Panc1 (cell line): ENCODE measurements at regions not wholly inside any gene's neighbourhood (a gene's known extent, or its start where the extent isn't known, plus 50 kb on each side); places are given as distances from the start of the nearest gene placed in this dataset.

ENCODE experiments used
- ATAC-seq: fragments of 200-7000 bp; cut with Tn5 transposase; 2 replicates; pipeline ENCODE4 v1.9.1; 2020; ENCODE audit warnings: mild to moderate bottlenecking, moderate library complexity
- BruUV-seq: library from RNA; stranded (reverse); fragments of 400-500 nt; replicated peaks from 2 replicates; lab custom pipeline; 2021; lab: Mats Ljungman, UMichigan
- CTCF ChIA-PET: fragments of 300-600 bp; sonication (Branson Sonifier 250); formaldehyde crosslinking; loops from one replicate; lab custom pipeline; 2022; ENCODE audit warnings: antibody characterized with exemption; lab: Charles Lee
- POLR2A ChIA-PET: fragments of 300-600 bp; sonication (Branson Sonifier 250); formaldehyde crosslinking; loops from one replicate; lab custom pipeline; 2022; ENCODE audit warnings: antibody characterized with exemption; lab: Charles Lee
- DNase-seq: peaks from one replicate; pipeline ENCODE4 v3.0.0-alpha.2; 2010; ENCODE audit warnings: low read depth, low spot score
- H3K27ac ChIP-seq: 2 replicates; pipeline ENCODE4 v1.5.1; 2011; ENCODE audit warnings: mild to moderate bottlenecking, low read length, inconsistent platforms
- H3K27me3 ChIP-seq: fragments of 200-500 bp; sonication (Bioruptor generic); 2 replicates; pipeline ENCODE4 v1.6.0; 2014; ENCODE audit warnings: low read length, inconsistent platforms; ENCODE audit not compliant: control insufficient read depth, insufficient read depth
- H3K36me3 ChIP-seq: fragments of 200-500 bp; sonication (Bioruptor generic); 2 replicates; pipeline ENCODE4 v1.5.1; 2014; ENCODE audit warnings: inconsistent platforms, mild to moderate bottlenecking, low read length, moderate library complexity; ENCODE audit not compliant: control insufficient read depth, insufficient read depth
- H3K4me1 ChIP-seq: 2 replicates; pipeline ENCODE4 v1.5.1; 2011; ENCODE audit warnings: inconsistent platforms, mild to moderate bottlenecking, low read length, moderate library complexity; ENCODE audit not compliant: control insufficient read depth, insufficient read depth
- H3K4me3 ChIP-seq, 2 experiments: 2 replicates each; pipeline ENCODE4 v1.5.1; 2011 to 2012; ENCODE audit warnings: low read depth in 2 of 2, low read length in 2 of 2, mild to moderate bottlenecking in 2 of 2, inconsistent platforms in 1 of 2, moderate library complexity in 1 of 2
- H3K9me3 ChIP-seq: fragments of 200-500 bp; sonication (Bioruptor generic); 2 replicates; pipeline ENCODE4 v1.5.1; 2014; ENCODE audit warnings: low read depth, mild to moderate bottlenecking, inconsistent platforms, low read length, moderate library complexity; ENCODE audit not compliant: control insufficient read depth, insufficient read depth
- POLR2AphosphoS5 ChIP-seq: IDR thresholded peaks from 2 replicates; pipeline ENCODE4 v1.6.1; 2012; ENCODE audit warnings: mild to moderate bottlenecking, low read depth, low read length, moderate library complexity
- REST ChIP-seq, 2 experiments: IDR thresholded peaks; 2 replicates each; pipeline ENCODE4 v1.6.1; 2011 to 2012; ENCODE audit warnings: low read depth in 2 of 2, control low read depth in 1 of 2, low read length in 1 of 2, mild to moderate bottlenecking in 1 of 2, moderate library complexity in 1 of 2; ENCODE audit not compliant: insufficient read depth in 1 of 2
- SIN3A ChIP-seq: IDR thresholded peaks from 2 replicates; pipeline ENCODE4 v1.6.1; 2012; ENCODE audit warnings: low read depth, mild to moderate bottlenecking, low read length, moderate library complexity, borderline replicate concordance; ENCODE audit not compliant: insufficient read depth
- TCF7L2 ChIP-seq: IDR thresholded peaks from 2 replicates; pipeline ENCODE4 v1.6.1; 2011; ENCODE audit warnings: mild to moderate bottlenecking, low read depth, low read length, inconsistent platforms
- in situ Hi-C: cut with HindIII; loops from 2 replicates; pipeline ENCODE4 v1.10.0; 2016; ENCODE audit warnings: low sequenced_read_pairs, low pct_unique_long_range_greater_than_20kb
- intact Hi-C: fragments of 100-400 bp; cut with micrococcal nuclease; formaldehyde crosslinking; loops from one replicate; pipeline ENCODE4 v1.10.0; 2022; ENCODE audit not compliant: unreplicated experiment
- TF ChIP-seq, protein P1 (sequence below): fragments of 450-650 bp; IDR thresholded peaks from 2 replicates; pipeline ENCODE4 v1.5.1; 2017; ENCODE audit warnings: mild to moderate bottlenecking

GRCh38 chr1:100806601-100807000 is 87.1 kb downstream of the VCAM1 start:
- Histone ChIP-seq H3K9me3 (no peaks in the 10 kb centered on the region), H3K36me3 (no peaks in the 10 kb centered on the region), H3K27ac (no peak overlapping the region), H3K27me3 (no peaks in the 10 kb centered on the region; the same call in 1 of the 2 replicates), H3K4me3 (no peak overlapping the region), H3K4me1 (no peaks in the 10 kb centered on the region)
- TF ChIP-seq, protein P1, sequence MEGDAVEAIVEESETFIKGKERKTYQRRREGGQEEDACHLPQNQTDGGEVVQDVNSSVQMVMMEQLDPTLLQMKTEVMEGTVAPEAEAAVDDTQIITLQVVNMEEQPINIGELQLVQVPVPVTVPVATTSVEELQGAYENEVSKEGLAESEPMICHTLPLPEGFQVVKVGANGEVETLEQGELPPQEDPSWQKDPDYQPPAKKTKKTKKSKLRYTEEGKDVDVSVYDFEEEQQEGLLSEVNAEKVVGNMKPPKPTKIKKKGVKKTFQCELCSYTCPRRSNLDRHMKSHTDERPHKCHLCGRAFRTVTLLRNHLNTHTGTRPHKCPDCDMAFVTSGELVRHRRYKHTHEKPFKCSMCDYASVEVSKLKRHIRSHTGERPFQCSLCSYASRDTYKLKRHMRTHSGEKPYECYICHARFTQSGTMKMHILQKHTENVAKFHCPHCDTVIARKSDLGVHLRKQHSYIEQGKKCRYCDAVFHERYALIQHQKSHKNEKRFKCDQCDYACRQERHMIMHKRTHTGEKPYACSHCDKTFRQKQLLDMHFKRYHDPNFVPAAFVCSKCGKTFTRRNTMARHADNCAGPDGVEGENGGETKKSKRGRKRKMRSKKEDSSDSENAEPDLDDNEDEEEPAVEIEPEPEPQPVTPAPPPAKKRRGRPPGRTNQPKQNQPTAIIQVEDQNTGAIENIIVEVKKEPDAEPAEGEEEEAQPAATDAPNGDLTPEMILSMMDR: no peak
- TF ChIP-seq TCF7L2: no peak
- no peak for TF ChIP-seq REST (IDR thresholded peaks at IDR 0.05; ENCODE audit: insufficient read depth in 1 of 2, low read depth in 2 of 2, low read length in 1 of 2)
- TF ChIP-seq SIN3A: no peak
- no peak for TF ChIP-seq POLR2AphosphoS5
- ChIA-PET CTCF (no interaction called here), POLR2A (no interaction called here)
- intact Hi-C loops (no loop called here), in situ Hi-C loops (no loop called here)
- DNase-seq: no peak
- BruUV-seq: no TSS peak
- no peak for ATAC-seq

- Histone ChIP-seq H3K27ac (no peak overlapping the region), H3K9me3 (no peaks in the 10 kb centered on the region), H3K4me1 (no peaks in the 10 kb centered on the region), H3K4me3 (no peak overlapping the region), H3K36me3 (no peaks in the 10 kb centered on the region), H3K27me3 (no peaks in the 10 kb centered on the region; the same call in 1 of the 2 replicates)
- ATAC-seq (no peak), DNase-seq (no peak)
- no TSS peak for BruUV-seq
- ChIA-PET POLR2A (no interaction called here), CTCF (no interaction called here)
- TF ChIP-seq REST (IDR thresholded peaks at IDR 0.05; ENCODE audit: insufficient read depth in 1 of 2, low read depth in 2 of 2, low read length in 1 of 2) (no peak), TCF7L2 (no peak), SIN3A (no peak), POLR2AphosphoS5 (no peak)
- TF ChIP-seq, protein P1: no peak
- intact Hi-C loops (no loop called here), in situ Hi-C loops (no loop called here)
Measured at GRCh38 chr1:100810360-100810759, 84.3 kb downstream of the EXTL2 start.
